T-helper 1 cell (primary cell): ENCODE measurements at regions not wholly inside any gene's neighbourhood (a gene's known extent, or its start where the extent isn't known, plus 50 kb on each side); places are given as distances from the start of the nearest gene placed in this dataset.
"Not testable (repeated sequence)": the region's sequence is repeated elsewhere in the genome, so short reads cannot be mapped to it uniquely, and the experiment has no call there.

Source experiments
- DNase-seq, 5 donors: peaks; one replicate each; pipeline ENCODE4 v3.0.0-alpha.2; 2012 to 2020

- DNase-seq = no peak
Observed at GRCh38 chr2:38145236-38145635, 69.3 kb upstream of the CYP1B1 start.

GRCh38 chr2:38142627-38143026 lies 66.7 kb upstream of the CYP1B1 start:
- DNase-seq = no peak

GRCh38 chr2:38141501-38141900 lies 65.5 kb upstream of the CYP1B1 start:
- DNase-seq = no peak

GRCh38 chr2:38138996-38139395 lies 63.0 kb upstream of the CYP1B1 start:
- DNase-seq = no peak

- no peak for DNase-seq
Observed at GRCh38 chr2:38138419-38138818, 62.5 kb upstream of the CYP1B1 start.

- DNase-seq = not testable (repeated sequence)
Observed at GRCh38 chr2:38137958-38138357, 62.0 kb upstream of the CYP1B1 start.

GRCh38 chr2:38131676-38132075 lies 55.7 kb upstream of the CYP1B1 start:
- no peak for DNase-seq

GRCh38 chr2:38130876-38131275 lies 54.9 kb upstream of the CYP1B1 start:
- no peak for DNase-seq

GRCh38 chr2:38129987-38130386 lies 54.0 kb upstream of the CYP1B1 start:
- no peak for DNase-seq

- no peak for DNase-seq
Observed at GRCh38 chr2:38129481-38129880, 53.5 kb upstream of the CYP1B1 start.

GRCh38 chr2:38128653-38129052 lies 52.7 kb upstream of the CYP1B1 start:
- DNase-seq = no peak

GRCh38 chr2:38127277-38127676 lies 51.3 kb upstream of the CYP1B1 start:
- no peak for DNase-seq

- no peak for DNase-seq
Observed at GRCh38 chr2:38125842-38126241, 49.9 kb upstream of the CYP1B1 start.
